HG02571 (cell line): ENCODE measurements at regions not wholly inside any gene's neighbourhood (a gene's known extent, or its start where the extent isn't known, plus 50 kb on each side); places are given as distances from the start of the nearest gene placed in this dataset.

Experiments used
- ATAC-seq: cut with Tn5 transposase; IDR thresholded peaks from one replicate; pipeline ENCODE4 v1.9.1; 2021; ENCODE audit warnings: mild to moderate bottlenecking, moderate library complexity; ENCODE audit not compliant: unreplicated experiment

DNA sequence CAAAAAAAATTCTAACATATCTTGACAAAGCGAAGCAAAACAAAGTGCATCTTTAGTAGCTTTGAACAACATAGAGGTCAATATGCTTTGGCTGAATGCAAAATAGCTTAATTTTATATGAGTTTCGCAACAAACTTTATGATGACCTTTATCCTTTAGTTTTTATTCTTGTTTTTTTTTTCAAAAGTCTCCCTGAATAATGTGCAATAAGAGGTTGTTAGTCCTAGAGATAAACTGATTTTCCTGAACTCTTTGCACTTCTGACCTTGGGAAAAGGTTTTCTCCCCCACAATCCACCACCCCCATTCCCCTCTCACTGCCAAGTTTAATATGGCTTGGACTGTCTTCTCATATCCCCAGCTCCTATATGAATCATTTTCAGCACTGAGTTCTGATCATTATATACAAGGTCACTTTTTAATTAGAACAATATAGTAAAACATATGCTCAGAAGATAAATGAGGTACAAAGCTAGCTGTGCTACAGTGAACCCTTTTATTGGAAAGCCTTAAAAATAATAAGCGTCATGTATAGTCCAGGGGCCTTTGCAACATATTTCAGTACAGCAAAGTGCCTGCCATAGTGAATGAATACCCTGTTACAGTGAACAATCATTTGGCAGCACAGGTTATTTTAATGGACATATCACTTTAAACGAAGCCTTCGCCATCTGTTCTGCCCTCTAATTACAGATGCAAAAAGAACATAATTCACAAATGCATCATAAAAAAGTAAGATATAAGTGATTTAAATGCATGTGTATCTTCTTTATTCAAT, 496.3 kb upstream of the NR2F2 start:
- ATAC-seq, result no peak

DNA sequence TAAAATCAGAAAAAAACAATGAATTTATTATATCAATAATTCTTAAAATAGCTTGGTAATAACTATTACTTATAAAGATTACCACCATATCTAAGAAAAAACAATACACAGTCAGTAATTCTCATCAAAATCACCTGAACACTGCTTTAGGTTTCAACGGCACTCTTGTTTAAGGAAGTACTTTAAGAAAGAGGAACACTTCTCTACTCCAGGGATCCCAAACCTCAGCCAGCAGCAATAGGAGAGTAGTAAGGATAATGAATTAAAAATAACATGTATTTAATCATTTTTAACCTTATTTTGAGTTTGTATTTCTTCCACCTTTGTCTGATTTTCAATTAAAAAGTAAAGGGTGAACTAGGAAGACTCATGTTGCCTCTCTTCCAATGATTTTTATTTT, 494.0 kb upstream of the NR2F2 start:
- ATAC-seq, result no peak

DNA sequence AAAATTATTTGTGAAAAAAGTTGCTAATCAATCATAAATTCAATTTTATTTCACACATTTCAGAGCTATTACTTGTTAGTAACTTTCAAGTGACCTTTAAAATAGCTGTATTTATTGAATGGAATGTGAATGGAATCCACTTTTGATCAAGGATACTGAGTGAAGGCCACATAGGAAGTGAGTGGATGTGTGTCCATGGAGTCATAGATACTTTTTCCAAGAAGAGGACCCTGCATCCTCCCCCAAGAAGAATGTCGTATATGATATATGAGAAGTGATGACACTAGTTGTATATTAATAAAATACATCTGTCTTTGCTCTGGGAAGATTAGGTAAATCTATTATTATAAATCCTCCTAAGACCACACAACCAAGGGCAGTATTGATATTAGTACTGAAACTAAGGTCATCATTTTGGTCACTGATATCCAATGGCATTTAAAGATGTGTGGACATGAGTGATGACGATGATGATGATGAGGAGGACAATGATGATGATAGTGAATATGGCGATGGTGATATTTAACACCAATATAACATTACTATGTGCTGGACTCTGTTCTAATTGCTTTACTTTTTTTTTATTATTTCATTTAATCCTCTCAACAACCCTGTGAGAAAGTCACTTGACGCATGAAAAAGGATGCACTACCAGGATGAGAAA, 493.0 kb upstream of the NR2F2 start:
- ATAC-seq, result no peak

DNA sequence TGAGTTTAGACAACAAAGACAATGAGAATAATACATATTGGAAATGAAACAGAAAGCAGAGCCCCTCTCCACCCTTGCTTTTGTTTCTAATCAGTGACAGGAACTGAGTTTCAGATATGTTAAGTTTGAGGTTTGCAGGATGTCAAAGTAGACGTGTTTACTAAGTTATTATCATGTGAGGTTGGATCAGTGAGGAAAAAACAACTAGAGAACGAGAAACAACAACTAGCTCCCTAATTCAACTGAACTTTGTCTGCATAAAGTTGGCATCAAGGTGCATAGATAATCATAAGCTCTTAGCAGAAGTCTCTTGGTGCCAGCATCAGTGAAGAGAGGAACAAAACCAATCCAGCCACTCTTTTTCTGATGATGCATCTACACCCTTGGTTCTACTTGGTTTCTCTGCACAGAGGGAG, 491.1 kb upstream of the NR2F2 start:
- peak; percentile 88 for ATAC-seq

DNA sequence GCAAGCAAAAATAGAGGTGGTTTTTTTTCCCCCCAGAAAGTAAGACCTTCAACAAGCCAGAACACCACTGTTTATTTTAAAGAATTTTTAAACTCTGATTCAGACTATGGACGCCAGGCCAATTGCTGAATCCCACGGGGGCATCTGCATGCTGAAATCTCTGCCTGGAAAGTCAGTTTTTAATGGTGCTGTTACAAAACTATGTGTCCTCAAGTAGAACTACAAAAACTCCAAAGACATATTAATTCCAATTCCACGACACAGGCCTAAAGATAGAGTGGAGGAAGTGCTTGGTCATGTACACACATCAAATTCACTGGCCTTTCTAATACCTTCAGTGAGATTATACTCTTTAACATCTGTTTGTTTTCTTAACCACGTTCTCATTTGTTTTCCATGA, 490.5 kb upstream of the NR2F2 start:
- no peak for ATAC-seq

DNA sequence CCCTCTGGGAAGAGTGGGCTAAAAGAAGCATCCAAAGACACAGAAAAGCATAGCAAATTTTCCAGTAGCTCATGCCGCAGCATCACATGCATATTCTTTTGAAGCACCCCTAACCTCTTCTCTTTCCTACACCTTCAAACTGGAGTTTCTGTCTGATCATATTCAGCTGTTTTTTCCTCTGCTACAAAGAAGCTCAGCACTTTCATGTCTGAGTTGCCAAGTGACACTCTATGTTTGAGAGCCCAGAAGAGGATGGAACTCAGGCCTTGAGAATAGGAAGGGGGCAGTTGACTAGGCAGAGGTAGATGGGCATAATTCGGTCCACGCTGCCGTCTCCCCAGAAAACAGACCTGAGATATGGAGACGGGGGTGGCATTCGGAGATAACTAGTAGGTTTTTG, 489.6 kb upstream of the NR2F2 start:
- ATAC-seq, result no peak

DNA sequence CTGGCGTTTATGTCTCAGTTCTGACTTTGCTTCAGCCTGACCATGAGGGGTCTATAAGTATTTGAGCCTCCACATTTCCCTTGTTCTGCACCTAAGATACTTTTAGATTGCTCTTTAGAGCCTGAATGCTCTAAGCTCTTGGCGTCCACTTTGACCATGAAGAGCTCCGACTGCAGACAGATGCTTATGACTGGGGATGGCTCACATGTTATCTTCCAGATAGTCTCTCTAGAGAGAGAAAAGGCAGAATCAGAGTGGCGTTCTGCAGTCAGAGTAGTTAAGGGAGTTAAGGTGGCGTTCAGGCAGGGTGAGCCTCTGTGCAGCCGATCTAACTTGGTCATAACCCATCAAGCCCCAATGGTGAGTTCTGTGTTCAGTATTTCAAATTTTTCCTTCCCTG, 487.9 kb upstream of the NR2F2 start:
- no peak for ATAC-seq

DNA sequence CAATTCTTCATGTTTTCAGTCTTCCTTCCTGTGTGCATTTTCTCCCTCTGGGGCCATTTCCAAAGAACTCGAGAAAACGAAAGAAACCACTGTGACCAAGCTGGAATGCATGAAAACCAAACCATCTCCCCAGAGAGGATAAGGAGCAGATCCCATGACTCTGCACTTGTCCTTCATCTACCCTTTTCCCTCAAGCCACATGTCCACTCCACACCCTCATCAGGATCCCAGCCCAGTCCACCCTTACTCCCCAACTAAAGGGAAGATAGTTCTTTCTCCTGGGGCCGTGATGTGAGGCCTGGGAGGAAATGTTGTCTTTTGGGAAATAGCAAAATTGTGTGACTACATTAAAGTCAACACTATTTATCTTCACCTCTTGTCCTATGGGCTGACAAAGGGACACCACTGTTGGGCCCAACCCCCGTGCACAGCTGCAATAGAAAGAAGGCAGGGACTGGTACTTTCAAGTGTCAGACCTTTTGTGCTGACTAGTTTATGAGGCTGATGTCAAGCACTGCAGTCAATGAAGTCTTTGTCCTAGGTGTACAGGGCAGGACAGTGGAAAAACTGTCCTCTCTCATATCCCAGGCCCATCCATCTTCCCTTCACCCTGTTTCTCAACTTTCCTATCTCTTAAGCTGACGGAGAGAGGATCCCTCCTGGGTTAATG, 487.1 kb upstream of the NR2F2 start:
- ATAC-seq, result no peak

DNA sequence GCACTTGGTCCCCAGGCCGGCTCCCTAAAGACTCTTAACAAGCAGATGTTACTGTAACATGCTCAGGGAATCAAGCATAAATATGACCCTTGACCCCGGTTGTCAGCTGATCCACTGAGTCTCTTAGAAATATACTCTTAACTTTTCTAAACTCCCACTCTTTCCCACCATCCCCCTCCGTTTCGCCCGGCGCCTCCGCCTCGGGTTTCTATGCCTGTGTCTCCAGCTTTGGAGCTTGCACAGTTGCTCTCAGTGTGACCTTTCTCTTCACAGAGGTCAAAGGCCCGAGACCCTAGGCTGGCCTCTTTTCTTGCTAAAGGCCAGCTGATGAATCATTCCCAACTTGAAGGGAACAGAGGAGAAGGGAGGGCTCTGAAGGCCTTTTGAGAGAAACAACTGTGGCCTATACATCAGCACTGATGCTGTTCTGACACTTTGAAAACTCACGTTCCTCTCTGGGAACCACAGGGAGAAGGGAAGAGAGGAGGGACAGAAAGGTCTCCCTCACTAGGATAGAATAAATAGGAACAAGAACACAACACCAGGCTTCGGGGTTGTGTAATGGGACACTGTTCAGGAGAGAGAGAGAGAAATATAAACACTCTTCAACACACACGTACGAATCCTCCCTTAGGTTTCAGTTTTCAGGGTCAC, 484.5 kb upstream of the NR2F2 start:
- no peak for ATAC-seq

DNA sequence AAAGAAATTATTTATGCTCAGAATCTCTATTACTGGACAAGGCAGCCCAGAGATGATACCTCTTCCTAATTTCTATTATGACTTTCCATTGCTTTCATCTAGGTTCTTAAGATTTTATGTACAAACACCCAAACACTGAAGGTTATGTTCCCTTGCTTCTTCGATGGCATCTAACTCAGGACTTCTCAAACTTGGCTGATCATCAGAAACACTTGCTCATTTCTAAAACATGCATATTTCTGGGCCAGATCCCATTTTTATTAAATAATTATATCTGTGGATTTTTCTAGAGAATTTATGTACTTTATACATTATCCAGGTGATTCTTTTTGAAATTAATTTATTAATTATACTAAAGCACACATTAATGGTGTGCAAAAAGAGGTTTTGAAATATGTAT, 482.4 kb upstream of the NR2F2 start:
- no peak for ATAC-seq

DNA sequence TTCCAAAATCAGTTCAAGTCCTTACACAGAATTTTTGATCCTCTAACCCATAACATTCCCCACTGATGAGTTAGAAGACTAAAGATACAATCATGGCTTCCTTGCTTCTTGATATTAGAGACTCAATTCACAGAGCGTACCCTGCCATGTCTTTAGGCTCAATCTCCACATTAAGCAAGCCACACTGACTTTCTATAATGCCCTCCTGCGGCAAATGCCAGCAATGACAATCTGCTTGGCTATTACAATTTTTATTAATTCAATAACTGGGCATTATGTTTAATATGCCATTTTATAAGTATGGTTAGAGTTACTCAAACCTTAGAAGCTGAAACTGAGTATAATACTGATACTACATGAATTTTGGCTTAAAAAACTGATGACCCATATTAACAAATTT, 479.7 kb upstream of the NR2F2 start:
- no peak for ATAC-seq

DNA sequence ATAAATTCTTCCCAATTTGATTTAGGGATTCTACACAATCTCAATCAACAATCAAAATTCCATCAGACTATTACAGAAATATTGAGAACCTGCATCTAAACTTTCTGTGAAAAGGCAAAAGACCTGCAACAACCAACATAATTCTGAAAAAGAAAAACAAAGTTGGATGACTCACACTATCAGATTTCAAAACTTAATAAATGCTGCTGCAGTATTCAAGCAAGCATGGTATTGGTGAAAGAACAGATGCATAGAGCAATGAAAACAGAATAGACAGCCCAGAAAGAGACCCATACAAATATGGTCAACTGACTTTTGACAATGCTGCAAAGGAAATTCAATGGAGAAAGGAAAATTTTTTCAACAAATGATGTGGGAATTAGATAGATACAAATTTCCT, 477.1 kb upstream of the NR2F2 start:
- no peak for ATAC-seq

DNA sequence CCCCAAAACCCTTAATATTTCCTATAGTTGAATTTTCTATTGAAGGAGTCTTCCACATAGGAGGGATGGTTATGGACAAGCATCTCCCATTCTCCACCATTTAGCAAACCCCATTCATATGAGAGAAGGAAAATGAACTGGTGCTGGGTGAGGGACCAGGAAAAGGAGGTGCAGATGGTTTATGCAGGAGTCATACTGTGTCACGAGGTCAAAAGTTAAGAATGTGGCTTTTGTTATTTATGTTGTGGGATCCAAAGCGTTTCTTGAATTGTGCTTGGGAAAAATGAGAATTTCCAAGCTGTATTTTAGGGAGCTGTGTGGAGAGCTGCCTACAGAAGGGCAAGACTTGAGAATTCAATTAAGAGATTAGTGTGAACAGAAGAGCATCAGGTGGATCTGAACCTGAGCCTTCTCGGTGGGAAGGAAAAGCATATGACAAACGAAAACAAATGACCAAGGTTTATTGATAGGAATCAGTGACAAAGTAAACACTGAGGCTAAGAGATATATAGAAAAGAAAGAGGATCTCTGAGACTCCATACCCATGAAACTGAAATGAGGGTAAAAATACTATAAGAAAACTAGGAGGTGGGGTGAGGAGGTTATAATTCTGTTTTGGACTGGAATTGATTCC, 473.3 kb upstream of the NR2F2 start:
- no peak for ATAC-seq

DNA sequence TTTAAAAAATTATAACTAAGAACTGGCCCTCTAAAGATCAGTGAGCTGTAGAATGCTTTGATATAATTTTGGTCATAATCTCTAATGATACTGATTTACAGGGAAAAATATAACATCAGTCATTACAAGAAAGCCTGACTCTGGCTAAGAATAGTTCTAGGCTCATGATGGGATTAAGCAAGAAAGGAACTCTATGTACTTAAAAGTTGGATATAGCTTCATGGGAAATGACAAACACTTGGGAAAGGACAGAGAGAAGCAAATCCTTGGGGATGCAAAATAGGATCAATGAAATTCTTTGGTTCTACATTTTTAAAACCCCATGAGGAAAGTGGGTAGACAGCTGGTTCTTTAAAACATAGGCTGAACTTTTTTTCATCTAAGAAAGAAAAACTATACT, 472.7 kb upstream of the NR2F2 start:
- ATAC-seq, result no peak

DNA sequence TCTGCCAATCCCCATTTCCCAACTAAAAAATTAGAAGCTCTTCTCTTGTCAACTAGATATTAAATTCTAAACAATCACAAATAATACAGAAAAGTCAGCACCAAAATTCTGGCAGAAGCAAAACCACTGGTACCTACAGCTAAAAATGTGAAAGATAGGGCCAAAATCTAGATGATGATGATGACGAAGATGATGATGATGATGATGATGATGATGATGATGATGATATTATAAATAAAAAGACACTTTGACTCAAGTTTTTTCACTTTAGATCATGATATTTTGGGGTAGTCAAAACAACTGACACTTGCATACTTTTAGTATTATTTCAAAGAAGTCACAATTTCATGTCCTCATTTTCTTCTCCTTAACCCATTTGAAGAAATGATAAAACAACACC, 470.1 kb upstream of the NR2F2 start:
- no peak for ATAC-seq

DNA sequence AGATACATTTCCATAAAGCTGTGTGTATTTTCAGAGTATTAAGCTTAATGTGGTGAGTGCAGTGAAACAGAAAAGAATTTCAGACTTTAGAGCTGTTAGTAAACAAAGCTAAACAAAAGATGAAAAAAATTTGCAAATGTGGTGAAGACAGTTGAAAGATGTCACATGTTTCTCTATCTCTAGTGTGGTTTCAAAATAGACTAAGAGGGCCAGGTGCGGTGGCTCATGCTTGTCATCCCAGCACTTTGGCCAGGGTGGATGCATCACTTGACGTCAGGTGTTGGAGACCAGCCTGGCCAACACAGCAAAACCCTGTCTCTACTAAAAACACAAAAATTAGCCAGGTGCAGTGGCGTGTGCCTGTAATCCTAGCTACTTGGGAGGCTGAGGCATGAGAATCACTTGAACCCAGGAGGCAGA, 466.0 kb upstream of the NR2F2 start:
- ATAC-seq, result peak; percentile 83

DNA sequence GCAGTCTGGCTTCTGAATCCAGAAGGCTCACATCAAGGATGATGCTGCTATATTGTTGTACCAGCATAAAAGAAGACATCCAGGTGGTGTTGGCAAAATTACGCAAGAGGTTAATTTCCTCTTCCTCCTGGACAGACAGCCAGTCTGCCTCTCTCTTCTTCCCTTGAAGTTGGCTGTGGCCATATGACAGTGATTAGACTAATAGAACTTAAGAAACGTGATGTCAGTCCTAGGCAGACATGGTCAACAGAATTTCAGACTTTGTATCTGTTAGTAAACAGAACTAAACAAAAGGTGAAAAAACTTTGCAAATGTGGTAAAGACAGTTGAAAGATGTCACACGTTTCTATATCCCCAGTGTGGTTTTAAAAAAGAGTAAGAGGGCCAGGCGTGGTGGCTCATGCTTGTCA, 465.2 kb upstream of the NR2F2 start:
- ATAC-seq, result no peak

DNA sequence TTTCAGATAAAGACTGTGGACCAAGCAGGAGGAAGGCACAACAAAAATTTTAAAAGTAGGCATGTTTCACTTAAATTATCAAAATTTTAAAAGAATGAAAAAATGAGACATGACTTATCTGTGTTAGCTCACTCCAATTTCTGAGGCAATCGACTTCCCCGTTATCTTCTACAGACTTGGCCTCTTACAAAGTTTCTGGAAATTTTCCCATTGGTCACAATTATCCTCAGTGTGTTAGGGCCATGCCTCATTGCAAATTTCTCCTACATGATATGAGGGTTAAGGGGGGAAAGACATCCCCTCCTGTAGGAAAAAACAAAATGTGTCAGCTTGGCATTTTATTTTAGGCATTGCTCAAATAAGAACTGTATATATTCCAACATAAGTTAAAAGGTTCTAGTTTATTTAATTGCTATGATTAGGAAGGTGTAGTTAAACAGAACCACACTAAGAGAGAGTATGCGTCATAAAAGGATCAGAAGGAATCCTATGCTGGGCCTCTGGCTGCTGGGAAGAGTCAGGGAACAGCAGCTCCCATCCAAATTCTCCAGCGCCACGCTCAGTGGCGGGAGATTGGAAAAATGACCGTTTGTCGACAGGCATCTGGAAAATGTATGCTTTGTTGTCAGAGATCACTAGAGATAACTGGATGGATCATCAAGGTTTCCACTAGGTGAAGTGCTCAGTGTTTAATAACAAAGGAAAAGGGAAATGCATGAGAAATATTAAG, 463.6 kb upstream of the NR2F2 start:
- no peak for ATAC-seq

DNA sequence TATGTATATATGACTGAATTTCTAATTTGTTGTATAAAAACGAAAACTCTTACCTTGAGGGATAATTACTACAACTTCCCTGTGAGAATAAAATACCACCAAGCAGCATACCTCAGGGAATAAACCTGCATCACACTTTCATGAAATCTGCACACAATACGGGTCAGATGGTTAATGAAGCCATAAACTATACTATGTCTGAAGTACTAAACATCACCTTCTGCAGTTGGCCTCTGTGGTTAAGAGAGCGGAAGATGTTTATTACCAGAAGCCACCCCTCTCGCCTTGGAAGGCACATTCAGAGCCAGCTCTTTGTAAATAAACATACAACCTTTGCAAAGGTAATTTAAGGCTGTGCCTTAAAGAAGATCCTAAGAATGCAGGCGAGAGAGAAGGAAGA, 462.1 kb upstream of the NR2F2 start:
- no peak for ATAC-seq

DNA sequence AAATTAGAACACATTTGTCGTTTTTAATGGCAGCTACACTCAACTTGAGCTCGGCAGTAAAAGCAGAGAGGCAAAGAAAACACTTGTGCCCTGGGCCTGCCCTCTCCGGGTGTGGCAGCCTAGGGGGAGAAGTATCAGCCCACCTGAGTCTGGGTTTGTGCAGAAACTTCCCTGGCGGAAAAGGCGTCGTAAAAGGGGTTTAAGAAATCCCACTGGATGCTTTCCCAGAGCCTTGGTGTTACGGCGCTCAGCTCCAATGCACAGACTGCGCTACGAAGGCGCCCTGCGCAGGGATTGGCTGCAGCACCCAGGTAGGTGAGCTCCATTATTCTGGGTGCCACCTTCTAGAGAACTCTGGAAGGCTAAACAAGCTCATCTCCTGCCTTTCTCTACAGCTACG, 461.5 kb upstream of the NR2F2 start:
- no peak for ATAC-seq

DNA sequence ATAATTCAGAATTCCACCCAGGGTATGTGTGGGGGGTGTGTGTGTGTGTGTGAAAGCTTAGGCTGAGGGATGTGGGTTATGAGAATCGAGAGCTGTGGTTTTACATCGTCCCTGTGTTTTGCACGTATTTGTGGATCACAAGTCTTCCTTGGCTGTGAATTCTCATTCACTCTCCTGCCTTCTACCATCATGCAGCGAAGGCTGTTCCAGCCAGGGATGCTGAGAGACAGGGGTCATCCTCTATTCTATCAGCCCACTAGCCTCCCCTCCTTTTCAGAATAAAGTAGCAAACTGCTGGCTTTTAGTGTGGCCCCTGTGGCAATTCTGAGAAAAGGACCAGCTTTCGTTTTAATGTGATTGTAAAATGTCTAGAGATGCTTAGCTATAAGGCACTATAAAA, 460.6 kb upstream of the NR2F2 start:
- no peak for ATAC-seq
